Transverse colon (tissue), 3 donors: ENCODE measurements at regions not wholly inside any gene's neighbourhood (a gene's known extent, or its start where the extent isn't known, plus 50 kb on each side); places are given as distances from the start of the nearest gene placed in this dataset.

Experiments
- POLR2A ChIP-seq: fragments of 450-650 bp; IDR thresholded peaks from one replicate; pipeline ENCODE4 v1.6.1; 2016; ENCODE audit warnings: antibody characterized with exemption, mild to moderate bottlenecking, moderate library complexity
- TF ChIP-seq, protein P1 (sequence below), 5 experiments: fragments of 200-600 bp in 3 of 5; fragments of 450-650 bp in 2 of 5; sonication (generic) in 3 of 5; IDR thresholded peaks; 1 replicate in 2 of 5; 2 replicates in 3 of 5; pipeline ENCODE4 v1.5.1; 2016 to 2017; ENCODE audit warnings: antibody characterized with exemption in 5 of 5, inconsistent platforms in 3 of 5, mild to moderate bottlenecking in 2 of 5, moderate library complexity in 1 of 5

DNA sequence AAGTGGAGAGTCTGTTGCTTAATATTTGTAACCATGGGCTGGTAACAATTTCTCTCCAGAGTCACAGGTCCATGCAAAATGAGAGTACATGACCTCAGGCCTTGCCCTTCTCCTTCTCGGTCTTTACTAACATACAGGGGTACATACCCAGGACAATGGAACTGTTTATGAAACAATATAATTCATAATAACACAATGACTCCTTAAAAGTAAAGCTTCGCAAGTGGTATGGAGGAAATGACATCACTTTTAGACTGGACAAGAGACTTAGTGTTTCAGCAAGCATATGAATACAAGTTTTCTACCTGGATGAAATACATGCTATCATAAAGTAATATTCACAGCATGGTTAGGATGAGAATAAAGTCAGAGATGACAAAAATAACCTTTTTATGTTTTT lies 386.6 kb downstream of the PLK2 start:
- TF ChIP-seq, protein P1, sequence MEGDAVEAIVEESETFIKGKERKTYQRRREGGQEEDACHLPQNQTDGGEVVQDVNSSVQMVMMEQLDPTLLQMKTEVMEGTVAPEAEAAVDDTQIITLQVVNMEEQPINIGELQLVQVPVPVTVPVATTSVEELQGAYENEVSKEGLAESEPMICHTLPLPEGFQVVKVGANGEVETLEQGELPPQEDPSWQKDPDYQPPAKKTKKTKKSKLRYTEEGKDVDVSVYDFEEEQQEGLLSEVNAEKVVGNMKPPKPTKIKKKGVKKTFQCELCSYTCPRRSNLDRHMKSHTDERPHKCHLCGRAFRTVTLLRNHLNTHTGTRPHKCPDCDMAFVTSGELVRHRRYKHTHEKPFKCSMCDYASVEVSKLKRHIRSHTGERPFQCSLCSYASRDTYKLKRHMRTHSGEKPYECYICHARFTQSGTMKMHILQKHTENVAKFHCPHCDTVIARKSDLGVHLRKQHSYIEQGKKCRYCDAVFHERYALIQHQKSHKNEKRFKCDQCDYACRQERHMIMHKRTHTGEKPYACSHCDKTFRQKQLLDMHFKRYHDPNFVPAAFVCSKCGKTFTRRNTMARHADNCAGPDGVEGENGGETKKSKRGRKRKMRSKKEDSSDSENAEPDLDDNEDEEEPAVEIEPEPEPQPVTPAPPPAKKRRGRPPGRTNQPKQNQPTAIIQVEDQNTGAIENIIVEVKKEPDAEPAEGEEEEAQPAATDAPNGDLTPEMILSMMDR (IDR thresholded peaks at IDR 0.05) = no peak
- no peak for TF ChIP-seq POLR2A
